ENCODE measurements at regions not wholly inside any gene's neighbourhood (a gene's known extent, or its start where the extent isn't known, plus 50 kb on each side); places are given as distances from the start of the nearest gene placed in this dataset.

GRCh38 chr18:33517950-33518349 lies 60.1 kb upstream of the ASXL3 start:
- no peak for TF ChIP-seq CTCF (IDR thresholded peaks at IDR 0.05; ENCODE audit: extremely low read depth, low read depth, low read length)
- H3K79me2 ChIP-seq (ENCODE audit: insufficient read depth, low read length), result no peaks in the 10 kb centered on the region
- H2AFZ ChIP-seq (ENCODE audit: low read length), result no peak overlapping the region
- no peak overlapping the region for H3K4me2 ChIP-seq (ENCODE audit: insufficient read depth, low read length)
- no peaks in the 10 kb centered on the region for H4K20me1 ChIP-seq (ENCODE audit: insufficient read depth, low read length)
- no peak for DNase-seq (ENCODE audit: insufficient read length, low spot score, missing footprints)
- no peak overlapping the region for H3K4me3 ChIP-seq (ENCODE audit: insufficient read depth, low read length)
- H3K27me3 ChIP-seq (ENCODE audit: insufficient read depth, low read length), result no peaks in the 10 kb centered on the region
- H3K27ac ChIP-seq (ENCODE audit: low read depth, low read length), result no peak overlapping the region
- no peaks in the 10 kb centered on the region for H3K36me3 ChIP-seq (ENCODE audit: insufficient read depth, low read length)
- no peaks in the 10 kb centered on the region for H3K4me1 ChIP-seq (ENCODE audit: insufficient read depth, low read length)
- no peaks in the 10 kb centered on the region for H3K9me3 ChIP-seq (ENCODE audit: low read depth, low read length)

GRCh38 chr18:33513027-33513426 lies 65.0 kb upstream of the ASXL3 start:
- TF ChIP-seq CTCF (IDR thresholded peaks at IDR 0.05; ENCODE audit: extremely low read depth, low read depth, low read length), result no peak
- no peaks in the 10 kb centered on the region for H4K20me1 ChIP-seq (ENCODE audit: insufficient read depth, low read length)
- H3K4me3 ChIP-seq (ENCODE audit: insufficient read depth, low read length), result no peak overlapping the region
- H3K27me3 ChIP-seq (ENCODE audit: insufficient read depth, low read length), result no peaks in the 10 kb centered on the region
- no peak overlapping the region for H3K4me2 ChIP-seq (ENCODE audit: insufficient read depth, low read length)
- DNase-seq (ENCODE audit: insufficient read length, low spot score, missing footprints), result no peak
- H3K9me3 ChIP-seq (ENCODE audit: low read depth, low read length), result peaks cover 2% of the 10 kb centered on the region
- no peaks in the 10 kb centered on the region for H3K79me2 ChIP-seq (ENCODE audit: insufficient read depth, low read length)
- no peaks in the 10 kb centered on the region for H3K36me3 ChIP-seq (ENCODE audit: insufficient read depth, low read length)
- no peaks in the 10 kb centered on the region for H3K4me1 ChIP-seq (ENCODE audit: insufficient read depth, low read length)
- H2AFZ ChIP-seq (ENCODE audit: low read length), result no peak overlapping the region
- H3K27ac ChIP-seq (ENCODE audit: low read depth, low read length), result no peak overlapping the region

- TF ChIP-seq CTCF (IDR thresholded peaks at IDR 0.05; ENCODE audit: extremely low read depth, low read depth, low read length), result no peak
- H3K27ac ChIP-seq (ENCODE audit: low read depth, low read length), result no peak overlapping the region
- H4K20me1 ChIP-seq (ENCODE audit: insufficient read depth, low read length), result no peaks in the 10 kb centered on the region
Measured at GRCh38 chr18:33507019-33507418, 66.5 kb upstream of the CCDC178 start.

GRCh38 chr18:33505798-33506197 lies 65.3 kb upstream of the CCDC178 start:
- H3K9me3 ChIP-seq (ENCODE audit: low read depth, low read length), result peaks cover 2% of the 10 kb centered on the region
- H2AFZ ChIP-seq (ENCODE audit: low read length), result no peak overlapping the region
- no peaks in the 10 kb centered on the region for H4K20me1 ChIP-seq (ENCODE audit: insufficient read depth, low read length)
- H3K79me2 ChIP-seq (ENCODE audit: insufficient read depth, low read length), result no peaks in the 10 kb centered on the region
- H3K4me1 ChIP-seq (ENCODE audit: insufficient read depth, low read length), result no peaks in the 10 kb centered on the region
- H3K36me3 ChIP-seq (ENCODE audit: insufficient read depth, low read length), result no peaks in the 10 kb centered on the region
- no peaks in the 10 kb centered on the region for H3K27me3 ChIP-seq (ENCODE audit: insufficient read depth, low read length)
- no peak for DNase-seq (ENCODE audit: insufficient read length, low spot score, missing footprints)
- no peak for TF ChIP-seq CTCF (IDR thresholded peaks at IDR 0.05; ENCODE audit: extremely low read depth, low read depth, low read length)
- H3K27ac ChIP-seq (ENCODE audit: low read depth, low read length), result no peak overlapping the region
- no peak overlapping the region for H3K4me2 ChIP-seq (ENCODE audit: insufficient read depth, low read length)
- H3K4me3 ChIP-seq (ENCODE audit: insufficient read depth, low read length), result no peak overlapping the region

More at GRCh38 chr18:33507019-33507418, 66.5 kb upstream of the CCDC178 start:
- Histone ChIP-seq H3K79me2 (ENCODE audit: insufficient read depth, low read length) (no peaks in the 10 kb centered on the region), H3K9me3 (ENCODE audit: low read depth, low read length) (peaks cover 2% of the 10 kb centered on the region), H3K4me1 (ENCODE audit: insufficient read depth, low read length) (no peaks in the 10 kb centered on the region), H3K27me3 (ENCODE audit: insufficient read depth, low read length) (no peaks in the 10 kb centered on the region), H3K4me2 (ENCODE audit: insufficient read depth, low read length) (no peak overlapping the region), H3K4me3 (ENCODE audit: insufficient read depth, low read length) (no peak overlapping the region), H3K36me3 (ENCODE audit: insufficient read depth, low read length) (no peaks in the 10 kb centered on the region), H2AFZ (ENCODE audit: low read length) (no peak overlapping the region)
- no peak for DNase-seq (ENCODE audit: insufficient read length, low spot score, missing footprints)
